Right kidney (tissue), 1 donor: ENCODE measurements at regions not wholly inside any gene's neighbourhood (a gene's known extent, or its start where the extent isn't known, plus 50 kb on each side); places are given as distances from the start of the nearest gene placed in this dataset.
"Not testable (repeated sequence)": the region's sequence is repeated elsewhere in the genome, so short reads cannot be mapped to it uniquely, and the experiment has no call there.

Experiments used
- DNase-seq: peaks from one replicate; pipeline ENCODE4 v3.0.0-alpha.2; 2016

- DNase-seq: no peak
These were observed 298.4 kb upstream of the SEMA6A start for GRCh38 chr5:116872986-116873385.

- no peak for DNase-seq
These were observed 297.9 kb upstream of the SEMA6A start for GRCh38 chr5:116872486-116872885.

GRCh38 chr5:116867825-116868224 is 293.2 kb upstream of the SEMA6A start:
- not testable (repeated sequence) for DNase-seq

GRCh38 chr5:116865651-116866050 is 291.0 kb upstream of the SEMA6A start:
- DNase-seq: no peak

GRCh38 chr5:116864838-116865190 is 290.2 kb upstream of the SEMA6A start:
- no peak for DNase-seq

- peak; percentile 29 for DNase-seq
These were observed 289.7 kb upstream of the SEMA6A start for GRCh38 chr5:116864157-116864837.

GRCh38 chr5:116862632-116863455 is 288.2 kb upstream of the SEMA6A start:
- DNase-seq: no peak

GRCh38 chr5:116861666-116862065 is 287.0 kb upstream of the SEMA6A start:
- no peak for DNase-seq

GRCh38 chr5:116861097-116861496 is 286.5 kb upstream of the SEMA6A start:
- no peak for DNase-seq

GRCh38 chr5:116859666-116860320 is 285.2 kb upstream of the SEMA6A start:
- DNase-seq: no peak

GRCh38 chr5:116858705-116859333 is 284.2 kb upstream of the SEMA6A start:
- DNase-seq: no peak

- not testable (repeated sequence) for DNase-seq
These were observed 283.4 kb upstream of the SEMA6A start for GRCh38 chr5:116858020-116858419.

- DNase-seq: no peak
These were observed 281.6 kb upstream of the SEMA6A start for GRCh38 chr5:116856271-116856670.

GRCh38 chr5:116853992-116854391 is 279.4 kb upstream of the SEMA6A start:
- DNase-seq: no peak

GRCh38 chr5:116848954-116849581 is 274.4 kb upstream of the SEMA6A start:
- no peak for DNase-seq

- no peak for DNase-seq
These were observed 273.3 kb upstream of the SEMA6A start for GRCh38 chr5:116847960-116848359.

GRCh38 chr5:116844015-116844414 is 269.4 kb upstream of the SEMA6A start:
- no peak for DNase-seq

- no peak for DNase-seq
These were observed 267.9 kb upstream of the SEMA6A start for GRCh38 chr5:116842514-116842961.

- DNase-seq: no peak
These were observed 267.1 kb upstream of the SEMA6A start for GRCh38 chr5:116841734-116842133.

GRCh38 chr5:116838011-116838536 is 263.5 kb upstream of the SEMA6A start:
- no peak for DNase-seq

GRCh38 chr5:116834796-116835515 is 260.3 kb upstream of the SEMA6A start:
- no peak for DNase-seq
